ENCODE measurements at regions not wholly inside any gene's neighbourhood (a gene's known extent, or its start where the extent isn't known, plus 50 kb on each side); places are given as distances from the start of the nearest gene placed in this dataset.
"Not testable (repeated sequence)": the region's sequence is repeated elsewhere in the genome, so short reads cannot be mapped to it uniquely, and the experiment has no call there.

DNA sequence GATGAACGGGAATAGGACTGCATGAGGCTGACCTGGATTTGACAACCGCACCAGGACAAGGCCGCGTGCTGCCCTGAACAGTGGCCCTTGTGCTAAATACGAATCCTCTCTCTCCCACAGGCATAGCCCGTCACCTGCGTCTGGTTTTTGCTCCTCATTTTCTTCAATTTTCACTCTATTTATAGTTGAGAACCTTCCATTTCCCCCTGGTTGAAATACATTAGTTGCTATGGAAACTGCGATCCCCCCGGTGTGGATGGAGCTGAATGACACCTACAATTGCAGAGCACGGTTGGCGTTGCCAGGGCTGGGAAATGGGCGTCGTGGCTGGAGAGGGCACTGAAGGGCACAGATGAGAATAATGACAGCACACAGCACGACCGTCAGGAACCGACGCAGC is 158.6 kb upstream of the PITRM1 start:
- DNase-seq (ENCODE audit: low read depth in 3 of 3, low spot score in 2 of 3): no peak

DNA sequence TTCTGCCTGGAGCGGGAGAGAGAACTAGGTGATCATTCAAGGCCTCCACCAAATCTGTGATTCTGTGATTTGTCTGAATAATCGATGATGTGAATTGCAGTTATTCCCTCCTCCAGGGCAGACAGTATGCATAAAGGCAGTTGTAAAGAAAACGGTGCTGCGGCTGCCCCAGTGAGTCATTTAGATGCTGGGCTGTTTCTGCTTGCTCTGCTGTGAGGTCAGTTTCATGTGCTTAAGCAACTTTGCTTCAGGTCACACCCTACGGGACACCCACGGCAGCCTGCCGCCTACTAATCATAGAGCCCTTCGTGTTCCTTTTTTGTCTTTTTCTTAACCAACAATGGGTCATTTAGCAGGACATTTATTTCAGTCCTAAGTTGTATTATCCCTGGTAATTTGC is 158.1 kb upstream of the PITRM1 start:
- DNase-seq (ENCODE audit: low read depth in 3 of 3, low spot score in 2 of 3): no peak

GRCh38 chr10:3325954-3326750 is 153.6 kb upstream of the PITRM1 start:
- no peak for DNase-seq (ENCODE audit: low read depth in 3 of 3, low spot score in 2 of 3)

GRCh38 chr10:3324612-3325038 is 152.0 kb upstream of the PITRM1 start:
- no peak for DNase-seq (ENCODE audit: low read depth in 3 of 3, low spot score in 2 of 3)

DNA sequence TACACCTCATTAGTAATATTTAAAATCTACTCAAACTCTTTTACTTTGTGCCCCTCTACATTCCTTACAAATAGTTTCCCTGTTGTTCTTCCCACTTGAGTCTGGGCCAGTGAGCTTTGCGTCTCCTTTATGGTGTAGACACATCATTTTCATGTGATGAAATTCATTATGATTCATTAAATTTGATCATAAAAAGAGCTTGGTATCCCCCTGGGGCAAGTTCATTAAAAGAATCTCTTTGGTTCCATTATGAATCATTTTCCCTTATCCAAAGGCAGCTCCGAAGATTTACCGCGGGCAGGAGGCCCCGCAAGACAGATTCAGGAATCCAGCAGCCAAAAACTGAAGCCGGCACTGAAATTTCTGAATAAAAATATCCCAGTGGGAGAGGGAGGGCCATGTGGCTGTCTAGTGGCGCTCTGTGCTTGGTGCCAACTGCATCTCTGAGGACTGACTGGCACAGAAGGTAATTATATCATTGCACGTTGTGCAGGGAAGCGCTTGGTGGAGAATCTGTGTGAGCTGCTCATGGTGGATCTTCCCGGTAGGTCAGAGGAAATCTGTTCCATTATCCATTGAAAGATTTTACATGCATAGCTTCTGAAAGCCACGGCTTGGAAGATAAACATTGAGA is 151.4 kb upstream of the PITRM1 start:
- DNase-seq (ENCODE audit: low read depth in 3 of 3, low spot score in 2 of 3): no peak

DNA sequence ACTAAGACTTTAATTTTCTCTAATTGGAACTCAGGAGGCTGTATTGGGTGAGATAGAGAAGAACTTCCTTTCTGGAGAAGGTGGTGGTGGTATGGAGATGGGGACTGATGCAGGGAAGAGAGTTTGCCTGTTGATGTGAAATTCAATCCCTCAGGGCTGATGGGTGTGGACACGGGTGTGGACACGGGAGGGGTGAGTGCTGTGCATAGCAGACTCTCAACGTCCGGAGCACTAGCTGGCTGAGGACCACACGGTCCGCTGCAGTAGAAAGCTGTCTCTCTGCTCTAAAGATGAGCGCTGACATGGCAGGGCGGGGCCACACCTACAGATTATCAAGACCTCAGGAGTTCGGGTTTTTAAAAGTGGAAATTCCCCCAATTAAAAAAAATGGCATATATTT is 148.5 kb upstream of the PITRM1 start:
- no peak for DNase-seq (ENCODE audit: low read depth in 3 of 3, low spot score in 2 of 3)

DNA sequence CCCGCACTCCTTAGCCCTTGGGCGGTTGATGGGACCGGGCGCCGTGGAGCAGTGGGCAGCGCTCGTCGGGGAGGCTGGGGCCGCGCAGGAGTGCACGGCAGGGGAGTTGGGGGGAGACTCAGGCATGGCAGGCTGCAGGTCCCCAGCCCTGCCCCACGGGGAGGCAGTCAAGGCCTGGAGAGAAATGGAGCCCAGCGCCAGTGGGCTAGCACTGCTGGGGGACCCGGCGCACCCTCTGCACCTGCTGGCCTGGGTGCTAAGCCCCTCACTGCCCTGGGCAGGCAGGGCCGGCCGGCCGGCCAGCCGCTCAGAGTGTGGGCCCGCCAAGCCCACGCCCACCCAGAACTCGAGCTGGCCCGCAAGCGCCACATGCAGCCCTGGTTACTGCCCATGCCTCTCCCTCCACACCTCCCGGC is 147.2 kb upstream of the PITRM1 start:
- DNase-seq (ENCODE audit: low read depth in 3 of 3, low spot score in 2 of 3): no peak

DNA sequence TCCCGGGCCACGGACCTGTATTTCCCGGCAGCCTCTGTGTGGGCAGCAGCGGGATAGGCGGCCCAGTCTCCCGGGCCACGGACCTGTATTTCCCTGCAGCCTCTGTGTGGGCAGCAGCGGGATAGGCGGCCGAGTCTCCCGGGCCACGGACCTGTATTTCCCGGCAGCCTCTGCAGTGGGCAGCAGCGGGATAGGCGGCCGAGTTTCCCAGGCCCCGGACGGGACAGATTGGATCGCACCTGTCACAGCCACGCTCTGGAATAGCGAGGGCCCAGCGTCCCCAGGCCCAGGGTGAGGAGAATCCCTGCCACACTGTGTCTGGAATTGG is 145.9 kb upstream of the PITRM1 start:
- DNase-seq (ENCODE audit: low read depth in 3 of 3, low spot score in 2 of 3): not testable (repeated sequence)

DNA sequence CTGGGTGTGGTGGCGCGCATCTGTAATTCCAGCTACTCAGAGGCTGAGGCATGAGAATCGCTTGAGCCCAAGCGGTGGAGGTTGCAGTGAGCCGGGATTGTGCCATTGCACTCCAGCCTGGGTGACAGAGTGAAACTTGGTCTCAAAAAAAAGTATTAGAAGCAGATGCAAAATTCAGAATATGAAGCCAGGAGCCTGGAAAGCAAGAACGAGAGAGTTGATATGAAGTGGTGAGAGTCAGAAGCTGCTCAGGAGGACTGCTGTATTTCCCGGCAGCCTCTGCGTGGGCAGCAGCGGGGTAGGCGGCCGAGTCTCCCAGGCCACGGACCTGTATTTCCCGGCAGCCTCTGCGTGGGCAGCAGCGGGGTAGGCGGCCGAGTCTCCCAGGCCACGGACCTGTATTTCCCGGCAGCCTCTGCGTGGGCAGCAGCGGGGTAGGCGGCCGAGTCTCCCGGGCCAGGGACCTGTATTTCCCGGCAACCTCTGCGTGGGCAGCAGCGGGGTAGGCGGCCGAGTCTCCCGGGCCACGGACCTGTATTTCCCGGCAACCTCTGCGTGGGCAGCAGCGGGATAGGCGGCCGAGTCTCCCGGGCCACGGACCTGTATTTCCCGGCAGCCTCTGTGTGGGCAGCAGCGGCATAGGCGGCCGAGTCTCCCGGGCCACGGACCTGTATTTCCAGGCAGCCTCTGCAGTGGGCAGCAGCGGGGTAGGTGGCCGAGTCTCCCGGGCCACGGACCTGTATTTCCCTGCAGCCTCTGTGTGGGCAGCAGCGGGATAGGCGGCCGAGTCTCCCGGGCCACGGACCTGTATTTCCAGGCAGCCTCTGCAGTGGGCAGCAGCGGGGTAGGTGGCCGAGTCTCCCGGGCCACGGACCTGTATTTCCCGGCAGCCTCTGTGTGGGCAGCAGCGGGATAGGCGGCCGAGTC is 145.2 kb upstream of the PITRM1 start:
- not testable (repeated sequence) for DNase-seq (ENCODE audit: low read depth in 3 of 3, low spot score in 2 of 3)

GRCh38 chr10:3314445-3315085 is 142.0 kb upstream of the PITRM1 start:
- DNase-seq (ENCODE audit: low read depth in 3 of 3, low spot score in 2 of 3): not testable (repeated sequence)

- DNase-seq (ENCODE audit: low read depth in 3 of 3, low spot score in 2 of 3): not testable (repeated sequence)
Measured at GRCh38 chr10:3313784-3314444, 141.3 kb upstream of the PITRM1 start.

DNA sequence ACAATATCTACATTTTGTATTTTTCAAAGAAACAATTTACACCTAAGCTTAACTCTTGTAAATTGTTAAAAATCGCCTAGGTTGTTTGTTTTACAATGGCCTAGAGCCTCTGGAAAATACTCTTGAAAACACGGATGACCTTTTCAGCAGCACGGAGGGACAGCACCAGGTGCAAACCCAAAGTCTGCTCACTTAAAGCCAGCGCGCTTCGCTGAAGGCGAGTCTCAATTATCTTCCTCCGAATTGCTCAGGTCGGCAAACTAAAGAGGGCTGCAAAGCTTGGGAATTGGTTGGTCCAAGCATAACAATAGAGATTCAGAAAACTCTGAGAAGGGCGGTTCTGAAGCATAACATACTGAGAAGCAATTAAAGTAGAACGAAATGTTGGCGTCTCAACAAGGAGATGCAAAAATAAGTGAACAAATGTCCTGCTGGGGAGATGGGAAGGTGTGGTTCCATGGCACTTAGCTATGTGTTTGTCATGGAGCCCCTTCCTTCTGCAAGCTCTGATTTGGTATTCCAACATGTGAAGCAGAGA is 139.9 kb upstream of the PITRM1 start:
- no peak for DNase-seq (ENCODE audit: low read depth in 3 of 3, low spot score in 2 of 3)

DNA sequence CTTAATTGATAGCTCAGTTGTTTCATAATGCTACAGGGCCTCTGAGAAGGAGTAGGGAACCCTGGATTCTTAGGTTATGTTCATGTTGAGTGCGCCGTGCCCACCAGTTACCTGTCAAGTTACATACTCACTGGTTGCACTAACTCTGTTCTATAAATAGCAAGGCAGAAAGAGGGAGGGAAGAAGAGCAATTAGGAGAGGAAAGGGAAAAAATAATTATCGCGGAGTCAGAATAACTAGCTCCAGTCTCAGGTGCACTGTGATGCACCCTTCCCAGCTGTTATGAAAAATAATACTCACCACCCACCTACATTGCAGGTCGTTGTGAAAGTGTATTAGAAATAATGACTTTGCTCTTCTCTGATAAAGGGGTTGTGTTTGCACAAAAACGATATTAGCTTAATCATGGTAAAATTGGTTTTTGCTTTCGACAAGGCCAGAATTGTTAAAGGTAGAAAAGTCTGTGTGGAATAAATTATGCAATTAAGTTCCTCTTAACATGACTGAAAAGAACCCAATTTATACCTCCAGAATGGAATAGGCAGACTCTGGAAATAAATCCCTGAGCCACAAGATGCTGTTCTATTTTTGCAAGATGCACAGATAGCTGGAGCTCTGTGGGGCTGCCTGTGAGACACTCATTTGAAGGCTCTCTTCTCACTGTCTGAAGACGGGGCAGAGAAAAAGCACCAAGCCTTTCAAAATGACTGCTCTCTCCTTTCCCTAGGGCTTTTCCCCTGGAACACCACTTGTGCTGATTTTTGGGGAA is 137.6 kb upstream of the PITRM1 start:
- no peak for DNase-seq (ENCODE audit: low read depth in 3 of 3, low spot score in 2 of 3)

DNA sequence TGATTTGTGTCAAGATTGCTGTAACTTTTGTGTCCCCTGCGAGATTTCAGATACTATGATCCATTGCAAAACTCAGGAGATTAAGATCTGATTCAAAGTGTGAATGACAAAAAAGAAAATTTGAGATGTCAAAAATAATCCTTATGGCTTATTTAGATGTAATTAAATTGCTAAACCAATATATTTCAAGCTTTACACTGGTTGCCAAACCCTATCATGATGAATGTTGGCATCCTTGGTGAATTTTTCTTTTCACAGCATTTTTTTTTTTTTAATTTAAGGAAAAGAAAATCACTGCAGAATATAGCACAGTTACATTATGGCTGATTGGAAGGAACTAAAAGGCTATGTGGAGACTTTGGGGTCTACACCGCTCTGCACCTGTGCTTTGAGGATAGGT is 133.5 kb upstream of the PITRM1 start:
- DNase-seq (ENCODE audit: low read depth in 3 of 3, low spot score in 2 of 3): no peak

GRCh38 chr10:3295582-3296151 is 123.1 kb upstream of the PITRM1 start:
- DNase-seq (ENCODE audit: low read depth in 3 of 3, low spot score in 2 of 3): no peak

GRCh38 chr10:3294919-3295581 is 122.5 kb upstream of the PITRM1 start:
- DNase-seq (ENCODE audit: low read depth in 3 of 3, low spot score in 2 of 3): no peak

GRCh38 chr10:3293581-3294431 is 121.2 kb upstream of the PITRM1 start:
- no peak for DNase-seq (ENCODE audit: low read depth in 3 of 3, low spot score in 2 of 3)

- peak in 1 of 3 donors; percentile 50 for DNase-seq (ENCODE audit: low read depth in 3 of 3, low spot score in 2 of 3)
Measured at GRCh38 chr10:3292636-3293035, 120.1 kb upstream of the PITRM1 start.

Measured in right renal cortex interstitium (tissue), 3 donors.